ENCODE measurements at regions not wholly inside any gene's neighbourhood (a gene's known extent, or its start where the extent isn't known, plus 50 kb on each side); places are given as distances from the start of the nearest gene placed in this dataset.

- FAIRE-seq = no peak
- Histone ChIP-seq H3K9ac (ENCODE audit: control insufficient read depth, insufficient read depth, low read length) (no peak overlapping the region), H3K36me3 (ENCODE audit: control insufficient read depth in 2 of 2, insufficient read depth in 2 of 2, low read length in 1 of 2) (no peaks in the 10 kb centered on the region), H3K79me2 (ENCODE audit: control insufficient read depth, insufficient read depth, low read length) (no peaks in the 10 kb centered on the region), H3K4me3 (no peak overlapping the region), H3K9me3 (replicated peaks; ENCODE audit: control insufficient read depth, insufficient read depth, low read length) (no peaks in the 10 kb centered on the region), H3K4me2 (ENCODE audit: control insufficient read depth, insufficient read depth) (no peak overlapping the region), H4K20me1 (ENCODE audit: control insufficient read depth, insufficient read depth) (no peaks in the 10 kb centered on the region), H3K27ac (ENCODE audit: control insufficient read depth, insufficient read depth) (no peak overlapping the region), H3K27me3 (replicated peaks in 1 of 2; ENCODE audit: control insufficient read depth in 2 of 2, insufficient read depth in 2 of 2, low read length in 1 of 2) (no peaks in the 10 kb centered on the region), H2AFZ (ENCODE audit: control insufficient read depth, low read depth, low read length) (no peak overlapping the region), H3K4me1 (ENCODE audit: control insufficient read depth, insufficient read depth, low read length) (peaks cover 6% of the 10 kb centered on the region)
- TF ChIP-seq NFXL1 (IDR thresholded peaks at IDR 0.05; ENCODE audit: borderline replicate concordance) = no peak
- no peak for TF ChIP-seq IKZF2 (IDR thresholded peaks at IDR 0.05)
- no peak for TF ChIP-seq RBBP5 (conservative IDR thresholded peaks at IDR 0.05)
- TF ChIP-seq SUPT20H (IDR thresholded peaks at IDR 0.05; ENCODE audit: borderline replicate concordance, control insufficient read depth, low read depth, low read length) = no peak
- no peak for TF ChIP-seq GABPA (IDR thresholded peaks at IDR 0.05; ENCODE audit: low read depth)
- TF ChIP-seq MEF2B (IDR thresholded peaks at IDR 0.05; ENCODE audit: partially characterized antibody, poor library complexity, severe bottlenecking) = no peak
- no peak for TF ChIP-seq PKNOX1 (IDR thresholded peaks at IDR 0.05)
- no peak for TF ChIP-seq ZBTB4 (CRISPR knock-in tag; IDR thresholded peaks at IDR 0.05)
- TF ChIP-seq ZSCAN29 (IDR thresholded peaks at IDR 0.05) = no peak
- no peak for TF ChIP-seq ZNF622 (IDR thresholded peaks at IDR 0.05)
- no peak for TF ChIP-seq POU2F2 (IDR thresholded peaks at IDR 0.05; ENCODE audit: borderline replicate concordance, low read depth, low read length)
- TF ChIP-seq MYC (IDR thresholded peaks at IDR 0.05; ENCODE audit: insufficient read depth, insufficient read length, insufficient replicate concordance, low read length, severe bottlenecking) = no peak
- no peak for TF ChIP-seq RAD21 (IDR thresholded peaks at IDR 0.05; ENCODE audit: insufficient read depth, low read depth, low read length)
- no peak for TF ChIP-seq RB1 (IDR thresholded peaks at IDR 0.05; ENCODE audit: borderline replicate concordance)
- TF ChIP-seq HDAC6 (IDR thresholded peaks at IDR 0.05; ENCODE audit: unreplicated experiment) = no peak
- POLR2A ChIA-PET = no interaction called here
- SMC1A ChIA-PET (ENCODE audit: uncharacterized antibody, unreplicated experiment) = interaction anchor here (1.1 kb wide), 2 partner anchors 16 to 31 kb away, joined by 3 read pairs; no protein-coding TSS in a partner anchor
- RAD21 ChIA-PET (ENCODE audit: unreplicated experiment) = no interaction called here
- no peak for DNase-seq (ENCODE audit: low read depth, low spot score)
- intact Hi-C loops (cut with micrococcal nuclease; ENCODE audit: unreplicated experiment) = no loop called here
- BruUV-seq (replicated peaks) = no TSS peak
- CTCF ChIA-PET = interaction anchor here (0.6 to 1.4 kb wide), 3 partner anchors 11 to 158 kb away, joined by 3 read pairs; no protein-coding TSS in a partner anchor
- in situ Hi-C loops (cut with MboI) = no loop called here
- ATAC-seq = no peak
- 10% methylated on average over 4 of the region's 4 CpGs for WGBS (ENCODE audit: insufficient coverage, insufficient replicate concordance, low lambda C conversion rate, missing lambda C conversion rate)
Observed at GRCh38 chr10:10517866-10518265, 499.8 kb upstream of the CELF2 start.
